ENCODE measurements at regions not wholly inside any gene's neighbourhood (a gene's known extent, or its start where the extent isn't known, plus 50 kb on each side); places are given as distances from the start of the nearest gene placed in this dataset.
"Not testable (repeated sequence)": the region's sequence is repeated elsewhere in the genome, so short reads cannot be mapped to it uniquely, and the experiment has no call there.

DNA sequence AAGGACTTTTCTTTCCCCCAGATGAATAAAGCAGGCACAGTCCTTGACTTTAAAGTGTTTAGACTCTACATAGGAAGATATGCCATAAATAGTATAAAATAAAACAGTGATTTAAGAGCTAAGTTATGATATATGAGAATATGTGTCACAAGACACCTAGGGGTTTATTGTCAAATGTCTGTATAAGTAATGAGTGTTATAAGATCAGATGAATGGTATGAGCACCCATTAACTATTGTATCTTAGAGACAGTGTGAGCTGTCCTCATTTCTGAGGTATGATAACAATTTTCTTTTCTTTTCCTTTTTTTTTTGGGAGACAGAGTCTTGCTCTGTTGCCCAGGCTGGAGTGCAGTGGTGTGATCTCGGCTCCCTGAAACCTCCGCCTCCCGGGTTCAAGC is 365.3 kb downstream of the RND3 start:
- Histone ChIP-seq H3K4me2 (ENCODE audit: low read depth, low read length, poor library complexity, severe bottlenecking) (no peak overlapping the region), H4K20me1 (ENCODE audit: insufficient read depth, low read length, poor library complexity, severe bottlenecking) (no peaks in the 10 kb centered on the region), H3F3A (ENCODE audit: low read depth) (no peaks in the 10 kb centered on the region), H3K27me3 (ENCODE audit: insufficient read depth, low read length, poor library complexity, severe bottlenecking) (no peaks in the 10 kb centered on the region), H3K9ac (ENCODE audit: low read depth, low read length, poor library complexity, severe bottlenecking) (no peak overlapping the region), H3K4me1 (ENCODE audit: insufficient read depth, low read length, poor library complexity, severe bottlenecking) (peaks cover 5% of the 10 kb centered on the region), H3K36me3 (ENCODE audit: insufficient read depth, low read length) (no peaks in the 10 kb centered on the region), H3K4me3 (ENCODE audit: low read length, poor library complexity, severe bottlenecking) (no peak overlapping the region), H3K79me2 (ENCODE audit: insufficient read depth, low read length) (no peaks in the 10 kb centered on the region), H3K9me2 (replicated peaks; ENCODE audit: low read depth, low read length) (no peaks in the 10 kb centered on the region), H3K9me3 (ENCODE audit: insufficient read depth, low read depth, low read length) (no peaks in the 10 kb centered on the region), H2AFZ (ENCODE audit: low read length) (no peak overlapping the region)
- TF ChIP-seq, protein P1, sequence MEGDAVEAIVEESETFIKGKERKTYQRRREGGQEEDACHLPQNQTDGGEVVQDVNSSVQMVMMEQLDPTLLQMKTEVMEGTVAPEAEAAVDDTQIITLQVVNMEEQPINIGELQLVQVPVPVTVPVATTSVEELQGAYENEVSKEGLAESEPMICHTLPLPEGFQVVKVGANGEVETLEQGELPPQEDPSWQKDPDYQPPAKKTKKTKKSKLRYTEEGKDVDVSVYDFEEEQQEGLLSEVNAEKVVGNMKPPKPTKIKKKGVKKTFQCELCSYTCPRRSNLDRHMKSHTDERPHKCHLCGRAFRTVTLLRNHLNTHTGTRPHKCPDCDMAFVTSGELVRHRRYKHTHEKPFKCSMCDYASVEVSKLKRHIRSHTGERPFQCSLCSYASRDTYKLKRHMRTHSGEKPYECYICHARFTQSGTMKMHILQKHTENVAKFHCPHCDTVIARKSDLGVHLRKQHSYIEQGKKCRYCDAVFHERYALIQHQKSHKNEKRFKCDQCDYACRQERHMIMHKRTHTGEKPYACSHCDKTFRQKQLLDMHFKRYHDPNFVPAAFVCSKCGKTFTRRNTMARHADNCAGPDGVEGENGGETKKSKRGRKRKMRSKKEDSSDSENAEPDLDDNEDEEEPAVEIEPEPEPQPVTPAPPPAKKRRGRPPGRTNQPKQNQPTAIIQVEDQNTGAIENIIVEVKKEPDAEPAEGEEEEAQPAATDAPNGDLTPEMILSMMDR (conservative IDR thresholded peaks at IDR 0.05; ENCODE audit: low read length), result no peak
- no peak for TF ChIP-seq EZH2phosphoT487 (IDR thresholded peaks at IDR 0.05; ENCODE audit: borderline replicate concordance)

DNA sequence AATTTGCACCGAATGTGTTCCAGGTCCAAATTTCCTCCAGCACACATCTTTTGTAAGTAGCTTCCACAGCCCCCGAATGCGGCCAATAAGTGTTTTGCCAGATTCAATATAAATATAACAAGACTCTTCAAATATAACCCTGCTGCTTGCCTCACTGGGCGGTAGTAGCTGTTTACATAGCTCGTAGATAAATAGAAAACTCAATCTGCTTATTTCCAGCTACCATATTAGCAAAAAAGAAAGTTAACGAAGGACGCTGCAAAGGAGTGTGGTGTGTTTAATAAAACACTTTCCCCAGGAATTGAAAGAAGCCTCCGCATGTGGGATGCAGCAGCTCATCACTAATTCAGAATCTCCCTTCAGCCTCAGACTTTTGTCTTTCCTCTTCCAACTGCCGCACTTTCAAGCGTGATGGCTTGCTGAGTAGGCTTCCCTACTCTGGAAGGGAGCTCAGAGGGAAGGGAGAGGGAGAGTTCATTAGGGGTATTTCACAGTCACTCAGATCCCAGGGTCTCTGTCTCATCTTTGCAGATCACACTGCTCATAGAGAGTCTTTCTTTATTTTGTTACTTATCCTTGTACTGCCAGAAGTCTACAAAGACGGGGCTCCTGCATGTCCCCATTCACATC is 367.0 kb downstream of the RND3 start:
- no peaks in the 10 kb centered on the region for H4K20me1 ChIP-seq (ENCODE audit: insufficient read depth, low read length, poor library complexity, severe bottlenecking)
- no peak overlapping the region for H3K4me2 ChIP-seq (ENCODE audit: low read depth, low read length, poor library complexity, severe bottlenecking)
- no peak overlapping the region for H2AFZ ChIP-seq (ENCODE audit: low read length)
- no peaks in the 10 kb centered on the region for H3K36me3 ChIP-seq (ENCODE audit: insufficient read depth, low read length)
- H3K79me2 ChIP-seq (ENCODE audit: insufficient read depth, low read length), result no peaks in the 10 kb centered on the region
- TF ChIP-seq EZH2phosphoT487 (IDR thresholded peaks at IDR 0.05; ENCODE audit: borderline replicate concordance), result no peak
- no peaks in the 10 kb centered on the region for H3K27me3 ChIP-seq (ENCODE audit: insufficient read depth, low read length, poor library complexity, severe bottlenecking)
- H3K9ac ChIP-seq (ENCODE audit: low read depth, low read length, poor library complexity, severe bottlenecking), result no peak overlapping the region
- no peaks in the 10 kb centered on the region for H3K9me2 ChIP-seq (replicated peaks; ENCODE audit: low read depth, low read length)
- H3K4me1 ChIP-seq (ENCODE audit: insufficient read depth, low read length, poor library complexity, severe bottlenecking), result no peaks in the 10 kb centered on the region
- no peak overlapping the region for H3K4me3 ChIP-seq (ENCODE audit: low read length, poor library complexity, severe bottlenecking)
- no peaks in the 10 kb centered on the region for H3F3A ChIP-seq (ENCODE audit: low read depth)
- no peaks in the 10 kb centered on the region for H3K9me3 ChIP-seq (ENCODE audit: insufficient read depth, low read depth, low read length)

DNA sequence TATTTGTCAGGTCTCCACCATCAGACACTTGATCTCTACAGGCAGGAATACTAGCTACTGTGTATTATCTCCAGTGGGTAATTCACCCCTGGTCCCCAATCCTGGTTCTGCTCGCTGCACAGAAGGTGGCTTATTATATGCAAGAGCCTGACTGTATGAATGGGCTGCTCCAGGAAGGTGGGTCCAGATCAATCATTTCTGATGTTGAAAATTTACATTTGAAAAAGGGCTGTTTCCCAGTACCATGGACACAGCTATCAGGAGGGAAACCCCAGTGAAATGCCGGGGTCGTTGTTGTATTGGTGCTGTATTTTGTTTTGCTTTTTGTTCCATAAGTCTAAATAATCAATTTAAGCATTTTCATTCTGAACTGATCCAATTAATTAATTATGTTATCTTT is 367.6 kb downstream of the RND3 start:
- H3K4me2 ChIP-seq (ENCODE audit: low read depth, low read length, poor library complexity, severe bottlenecking), result no peak overlapping the region
- no peaks in the 10 kb centered on the region for H3F3A ChIP-seq (ENCODE audit: low read depth)
- no peaks in the 10 kb centered on the region for H3K9me2 ChIP-seq (replicated peaks; ENCODE audit: low read depth, low read length)
- H3K79me2 ChIP-seq (ENCODE audit: insufficient read depth, low read length), result no peaks in the 10 kb centered on the region
- TF ChIP-seq, protein P1 (conservative IDR thresholded peaks at IDR 0.05; ENCODE audit: low read length), result no peak
- TF ChIP-seq EZH2phosphoT487 (IDR thresholded peaks at IDR 0.05; ENCODE audit: borderline replicate concordance), result no peak
- H2AFZ ChIP-seq (ENCODE audit: low read length), result no peak overlapping the region
- H3K4me1 ChIP-seq (ENCODE audit: insufficient read depth, low read length, poor library complexity, severe bottlenecking), result no peaks in the 10 kb centered on the region
- no peak overlapping the region for H3K9ac ChIP-seq (ENCODE audit: low read depth, low read length, poor library complexity, severe bottlenecking)
- no peaks in the 10 kb centered on the region for H3K9me3 ChIP-seq (ENCODE audit: insufficient read depth, low read depth, low read length)
- no peak overlapping the region for H3K4me3 ChIP-seq (ENCODE audit: low read length, poor library complexity, severe bottlenecking)
- no peaks in the 10 kb centered on the region for H3K27me3 ChIP-seq (ENCODE audit: insufficient read depth, low read length, poor library complexity, severe bottlenecking)
- H3K36me3 ChIP-seq (ENCODE audit: insufficient read depth, low read length), result no peaks in the 10 kb centered on the region
- no peaks in the 10 kb centered on the region for H4K20me1 ChIP-seq (ENCODE audit: insufficient read depth, low read length, poor library complexity, severe bottlenecking)

DNA sequence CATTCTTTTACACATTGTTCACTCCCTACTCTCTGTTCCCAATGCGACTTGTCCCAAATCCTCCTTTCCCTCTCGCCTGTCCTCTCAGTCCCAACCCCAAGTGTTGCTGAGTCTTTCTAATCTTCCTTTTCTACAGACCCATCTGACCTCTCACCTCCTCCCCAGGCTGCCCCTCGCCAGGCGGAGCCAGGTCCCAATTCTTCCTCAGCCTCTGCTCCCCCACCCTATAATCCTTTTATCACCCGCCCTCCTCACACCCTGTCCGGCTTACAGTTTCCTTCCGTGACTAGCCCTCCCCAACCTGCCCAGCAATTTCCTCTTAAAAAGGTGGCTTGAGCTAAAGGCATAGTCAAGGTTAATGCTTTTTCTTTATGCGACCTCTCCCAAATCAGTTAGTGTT is 373.4 kb downstream of the RND3 start:
- not testable (repeated sequence) for H3K4me2 ChIP-seq (ENCODE audit: low read depth, low read length, poor library complexity, severe bottlenecking); H3K9me2 ChIP-seq (replicated peaks; ENCODE audit: low read depth, low read length); H3K9ac ChIP-seq (ENCODE audit: low read depth, low read length, poor library complexity, severe bottlenecking); H3K4me1 ChIP-seq (ENCODE audit: insufficient read depth, low read length, poor library complexity, severe bottlenecking); H2AFZ ChIP-seq (ENCODE audit: low read length); H4K20me1 ChIP-seq (ENCODE audit: insufficient read depth, low read length, poor library complexity, severe bottlenecking); H3K79me2 ChIP-seq (ENCODE audit: insufficient read depth, low read length); H3K27me3 ChIP-seq (ENCODE audit: insufficient read depth, low read length, poor library complexity, severe bottlenecking); H3K36me3 ChIP-seq (ENCODE audit: insufficient read depth, low read length); H3K4me3 ChIP-seq (ENCODE audit: low read length, poor library complexity, severe bottlenecking); H3F3A ChIP-seq (ENCODE audit: low read depth); H3K9me3 ChIP-seq (ENCODE audit: insufficient read depth, low read depth, low read length)

Data from Loucy (cell line).